GM12874 (cell line): ENCODE measurements at regions not wholly inside any gene's neighbourhood (a gene's known extent, or its start where the extent isn't known, plus 50 kb on each side); places are given as distances from the start of the nearest gene placed in this dataset.

ENCODE experiments used
- CTCF ChIP-seq: IDR thresholded peaks from 2 replicates; pipeline ENCODE4 v1.5.1; 2011; ENCODE audit warnings: low read depth, mild to moderate bottlenecking, control low read depth, low read length, moderate library complexity; ENCODE audit not compliant: insufficient read depth

GRCh38 chr5:107218457-107219193 lies 452.1 kb downstream of the EFNA5 start:
- TF ChIP-seq CTCF, result no peak

GRCh38 chr5:107217721-107218130 lies 453.0 kb downstream of the EFNA5 start:
- no peak for TF ChIP-seq CTCF

- TF ChIP-seq CTCF, result no peak
These were observed 454.1 kb downstream of the EFNA5 start for GRCh38 chr5:107216587-107216986.

GRCh38 chr5:107215611-107216010 lies 455.1 kb downstream of the EFNA5 start:
- no peak for TF ChIP-seq CTCF

GRCh38 chr5:107213025-107213424 lies 457.7 kb downstream of the EFNA5 start:
- TF ChIP-seq CTCF, result no peak

GRCh38 chr5:107211630-107212029 lies 459.1 kb downstream of the EFNA5 start:
- TF ChIP-seq CTCF, result no peak

GRCh38 chr5:107208867-107209266 lies 461.9 kb downstream of the EFNA5 start:
- no peak for TF ChIP-seq CTCF
